Ishikawa (cell line): ENCODE measurements at regions not wholly inside any gene's neighbourhood (a gene's known extent, or its start where the extent isn't known, plus 50 kb on each side); places are given as distances from the start of the nearest gene placed in this dataset.

Experiments used
- CREB1 ChIP-seq: IDR thresholded peaks from 2 replicates; pipeline ENCODE4 v1.6.1; 2012; ENCODE audit warnings: low read depth
- EP300 ChIP-seq: IDR thresholded peaks from 2 replicates; pipeline ENCODE4 v1.6.1; 2012; ENCODE audit warnings: borderline replicate concordance
- TAF1 ChIP-seq: IDR thresholded peaks from 2 replicates; pipeline ENCODE4 v1.6.1; 2012; ENCODE audit warnings: low read depth, mild to moderate bottlenecking
- TEAD4 ChIP-seq: IDR thresholded peaks from 2 replicates; pipeline ENCODE4 v1.6.1; 2012
- TF ChIP-seq, protein P1 (sequence below): IDR thresholded peaks from 2 replicates; pipeline ENCODE4 v1.6.1; 2012; ENCODE audit warnings: low read depth, mild to moderate bottlenecking

DNA sequence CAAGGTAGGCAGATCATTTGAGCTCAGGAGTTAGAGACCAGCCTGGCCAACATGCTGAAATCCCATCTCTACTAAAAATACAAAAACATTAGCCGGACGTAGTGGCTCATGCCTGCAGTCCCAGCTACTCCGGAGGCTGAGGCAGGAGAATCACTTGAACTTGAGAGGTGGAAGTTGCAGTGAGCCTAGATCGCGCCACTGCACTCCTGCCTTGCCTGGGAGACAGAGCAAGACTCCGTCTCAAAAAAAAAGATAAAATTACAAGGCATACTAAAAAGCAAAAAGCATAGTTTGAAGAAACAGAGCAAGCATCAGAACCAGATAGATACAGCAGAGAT lies 61.2 kb upstream of the CDC42BPA start:
- TF ChIP-seq, protein P1, sequence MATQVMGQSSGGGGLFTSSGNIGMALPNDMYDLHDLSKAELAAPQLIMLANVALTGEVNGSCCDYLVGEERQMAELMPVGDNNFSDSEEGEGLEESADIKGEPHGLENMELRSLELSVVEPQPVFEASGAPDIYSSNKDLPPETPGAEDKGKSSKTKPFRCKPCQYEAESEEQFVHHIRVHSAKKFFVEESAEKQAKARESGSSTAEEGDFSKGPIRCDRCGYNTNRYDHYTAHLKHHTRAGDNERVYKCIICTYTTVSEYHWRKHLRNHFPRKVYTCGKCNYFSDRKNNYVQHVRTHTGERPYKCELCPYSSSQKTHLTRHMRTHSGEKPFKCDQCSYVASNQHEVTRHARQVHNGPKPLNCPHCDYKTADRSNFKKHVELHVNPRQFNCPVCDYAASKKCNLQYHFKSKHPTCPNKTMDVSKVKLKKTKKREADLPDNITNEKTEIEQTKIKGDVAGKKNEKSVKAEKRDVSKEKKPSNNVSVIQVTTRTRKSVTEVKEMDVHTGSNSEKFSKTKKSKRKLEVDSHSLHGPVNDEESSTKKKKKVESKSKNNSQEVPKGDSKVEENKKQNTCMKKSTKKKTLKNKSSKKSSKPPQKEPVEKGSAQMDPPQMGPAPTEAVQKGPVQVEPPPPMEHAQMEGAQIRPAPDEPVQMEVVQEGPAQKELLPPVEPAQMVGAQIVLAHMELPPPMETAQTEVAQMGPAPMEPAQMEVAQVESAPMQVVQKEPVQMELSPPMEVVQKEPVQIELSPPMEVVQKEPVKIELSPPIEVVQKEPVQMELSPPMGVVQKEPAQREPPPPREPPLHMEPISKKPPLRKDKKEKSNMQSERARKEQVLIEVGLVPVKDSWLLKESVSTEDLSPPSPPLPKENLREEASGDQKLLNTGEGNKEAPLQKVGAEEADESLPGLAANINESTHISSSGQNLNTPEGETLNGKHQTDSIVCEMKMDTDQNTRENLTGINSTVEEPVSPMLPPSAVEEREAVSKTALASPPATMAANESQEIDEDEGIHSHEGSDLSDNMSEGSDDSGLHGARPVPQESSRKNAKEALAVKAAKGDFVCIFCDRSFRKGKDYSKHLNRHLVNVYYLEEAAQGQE = no peak
- no peak for TF ChIP-seq CREB1
- TF ChIP-seq TAF1 = no peak
- TF ChIP-seq TEAD4 = no peak
- no peak for TF ChIP-seq EP300
